Panc1 (cell line): ENCODE measurements at regions not wholly inside any gene's neighbourhood (a gene's known extent, or its start where the extent isn't known, plus 50 kb on each side); places are given as distances from the start of the nearest gene placed in this dataset.

Source experiments
- ATAC-seq: fragments of 200-7000 bp; cut with Tn5 transposase; 2 replicates; pipeline ENCODE4 v1.9.1; 2020; ENCODE audit warnings: mild to moderate bottlenecking, moderate library complexity
- BruUV-seq: library from RNA; stranded (reverse); fragments of 400-500 nt; replicated peaks from 2 replicates; lab custom pipeline; 2021; lab: Mats Ljungman, UMichigan
- CTCF ChIA-PET: fragments of 300-600 bp; sonication (Branson Sonifier 250); formaldehyde crosslinking; loops from one replicate; lab custom pipeline; 2022; ENCODE audit warnings: antibody characterized with exemption; lab: Charles Lee
- POLR2A ChIA-PET: fragments of 300-600 bp; sonication (Branson Sonifier 250); formaldehyde crosslinking; loops from one replicate; lab custom pipeline; 2022; ENCODE audit warnings: antibody characterized with exemption; lab: Charles Lee
- DNase-seq: peaks from one replicate; pipeline ENCODE4 v3.0.0-alpha.2; 2010; ENCODE audit warnings: low read depth, low spot score
- H3K27ac ChIP-seq: 2 replicates; pipeline ENCODE4 v1.5.1; 2011; ENCODE audit warnings: mild to moderate bottlenecking, low read length, inconsistent platforms
- H3K27me3 ChIP-seq: fragments of 200-500 bp; sonication (Bioruptor generic); 2 replicates; pipeline ENCODE4 v1.6.0; 2014; ENCODE audit warnings: low read length, inconsistent platforms; ENCODE audit not compliant: control insufficient read depth, insufficient read depth
- H3K36me3 ChIP-seq: fragments of 200-500 bp; sonication (Bioruptor generic); 2 replicates; pipeline ENCODE4 v1.5.1; 2014; ENCODE audit warnings: inconsistent platforms, mild to moderate bottlenecking, low read length, moderate library complexity; ENCODE audit not compliant: control insufficient read depth, insufficient read depth
- H3K4me1 ChIP-seq: 2 replicates; pipeline ENCODE4 v1.5.1; 2011; ENCODE audit warnings: inconsistent platforms, mild to moderate bottlenecking, low read length, moderate library complexity; ENCODE audit not compliant: control insufficient read depth, insufficient read depth
- H3K4me3 ChIP-seq, 2 experiments: 2 replicates each; pipeline ENCODE4 v1.5.1; 2011 to 2012; ENCODE audit warnings: low read depth in 2 of 2, low read length in 2 of 2, mild to moderate bottlenecking in 2 of 2, inconsistent platforms in 1 of 2, moderate library complexity in 1 of 2
- H3K9me3 ChIP-seq: fragments of 200-500 bp; sonication (Bioruptor generic); 2 replicates; pipeline ENCODE4 v1.5.1; 2014; ENCODE audit warnings: low read depth, mild to moderate bottlenecking, inconsistent platforms, low read length, moderate library complexity; ENCODE audit not compliant: control insufficient read depth, insufficient read depth
- CTCF ChIP-seq: fragments of 450-650 bp; IDR thresholded peaks from 2 replicates; pipeline ENCODE4 v1.5.1; 2017; ENCODE audit warnings: mild to moderate bottlenecking
- POLR2AphosphoS5 ChIP-seq: IDR thresholded peaks from 2 replicates; pipeline ENCODE4 v1.6.1; 2012; ENCODE audit warnings: mild to moderate bottlenecking, low read depth, low read length, moderate library complexity
- REST ChIP-seq, 2 experiments: IDR thresholded peaks; 2 replicates each; pipeline ENCODE4 v1.6.1; 2011 to 2012; ENCODE audit warnings: low read depth in 2 of 2, control low read depth in 1 of 2, low read length in 1 of 2, mild to moderate bottlenecking in 1 of 2, moderate library complexity in 1 of 2; ENCODE audit not compliant: insufficient read depth in 1 of 2
- SIN3A ChIP-seq: IDR thresholded peaks from 2 replicates; pipeline ENCODE4 v1.6.1; 2012; ENCODE audit warnings: low read depth, mild to moderate bottlenecking, low read length, moderate library complexity, borderline replicate concordance; ENCODE audit not compliant: insufficient read depth
- TCF7L2 ChIP-seq: IDR thresholded peaks from 2 replicates; pipeline ENCODE4 v1.6.1; 2011; ENCODE audit warnings: mild to moderate bottlenecking, low read depth, low read length, inconsistent platforms
- in situ Hi-C: cut with HindIII; loops from 2 replicates; pipeline ENCODE4 v1.10.0; 2016; ENCODE audit warnings: low sequenced_read_pairs, low pct_unique_long_range_greater_than_20kb
- intact Hi-C: fragments of 100-400 bp; cut with micrococcal nuclease; formaldehyde crosslinking; loops from one replicate; pipeline ENCODE4 v1.10.0; 2022; ENCODE audit not compliant: unreplicated experiment

GRCh38 chr9:74403581-74403980 is 93.6 kb upstream of the RORB start:
- POLR2A ChIA-PET, result no interaction called here
- ATAC-seq (no peak), DNase-seq (no peak)
- Histone ChIP-seq H3K9me3 (0 out of 2 replicates have a peak, but pooled peaks cover 3% of the 10 kb centered on the region), H3K27ac (no peak overlapping the region), H3K4me3 (no peak overlapping the region), H3K36me3 (no peaks in the 10 kb centered on the region), H3K27me3 (no peaks in the 10 kb centered on the region), H3K4me1 (no peaks in the 10 kb centered on the region)
- intact Hi-C loops (no loop called here), in situ Hi-C loops (no loop called here)
- CTCF ChIA-PET, result no interaction called here
- BruUV-seq, result no TSS peak
- TF ChIP-seq POLR2AphosphoS5, result no peak

- Histone ChIP-seq H3K9me3 (0 out of 2 replicates have a peak, but pooled peaks cover 3% of the 10 kb centered on the region), H3K36me3 (no peaks in the 10 kb centered on the region), H3K27me3 (no peaks in the 10 kb centered on the region), H3K4me1 (no peaks in the 10 kb centered on the region), H3K4me3 (no peak overlapping the region), H3K27ac (no peak overlapping the region)
- DNase-seq (no peak), ATAC-seq (no peak)
- ChIA-PET POLR2A (no interaction called here), CTCF (no interaction called here)
- in situ Hi-C loops (no loop called here), intact Hi-C loops (no loop called here)
- TF ChIP-seq SIN3A, result no peak
- no peak for TF ChIP-seq POLR2AphosphoS5
- no peak for TF ChIP-seq REST (IDR thresholded peaks at IDR 0.05; ENCODE audit: insufficient read depth in 1 of 2, low read depth in 2 of 2, low read length in 1 of 2)
- no peak for TF ChIP-seq TCF7L2
- TF ChIP-seq CTCF, result no peak
- BruUV-seq, result no TSS peak
These were observed 92.5 kb upstream of the RORB start for GRCh38 chr9:74404620-74405019.

GRCh38 chr9:74407166-74407565 is 90.0 kb upstream of the RORB start:
- H3K4me1 ChIP-seq, result no peaks in the 10 kb centered on the region
- ChIA-PET CTCF (no interaction called here), POLR2A (no interaction called here)
- no peak overlapping the region for H3K27ac ChIP-seq
- no peaks in the 10 kb centered on the region for H3K36me3 ChIP-seq
- DNase-seq (no peak), ATAC-seq (no peak)
- no TSS peak for BruUV-seq
- 0 out of 2 replicates have a peak, but pooled peaks cover 3% of the 10 kb centered on the region for H3K9me3 ChIP-seq
- no peak overlapping the region for H3K4me3 ChIP-seq
- intact Hi-C loops, result no loop called here
- TF ChIP-seq POLR2AphosphoS5 (no peak), REST (IDR thresholded peaks at IDR 0.05; ENCODE audit: insufficient read depth in 1 of 2, low read depth in 2 of 2, low read length in 1 of 2) (no peak), TCF7L2 (no peak), SIN3A (no peak), CTCF (no peak)
- in situ Hi-C loops, result no loop called here
- no peaks in the 10 kb centered on the region for H3K27me3 ChIP-seq
